HL-60 (cell line): ENCODE measurements at regions not wholly inside any gene's neighbourhood (a gene's known extent, or its start where the extent isn't known, plus 50 kb on each side); places are given as distances from the start of the nearest gene placed in this dataset.

Experiments
- DNase-seq, 2 experiments: peaks; one replicate each; pipeline ENCODE4 v3.0.0-alpha.2; 2010 to 2020; ENCODE audit warnings: low read depth in 1 of 2, low spot score in 1 of 2
- H3K27ac ChIP-seq: fragments of 250-450 bp; sonication (Bioruptor Pico); replicated peaks from 2 replicates; pipeline ENCODE4 v1.5.1; 2020; ENCODE audit warnings: mild to moderate bottlenecking, moderate library complexity
- H3K27me3 ChIP-seq: fragments of 250-450 bp; sonication (Bioruptor Pico); 2 replicates; pipeline ENCODE4 v1.5.1; 2021; ENCODE audit warnings: mild to moderate bottlenecking, moderate library complexity; ENCODE audit not compliant: insufficient read depth, poor library complexity, severe bottlenecking
- H3K4me3 ChIP-seq: replicated peaks from 2 replicates; pipeline ENCODE4 v1.5.1; 2011; ENCODE audit warnings: mild to moderate bottlenecking, control low read depth, low read length; ENCODE audit not compliant: insufficient read depth
- CTCF ChIP-seq: IDR thresholded peaks from one replicate; pipeline ENCODE4 v1.5.1; 2011; ENCODE audit warnings: low read length, control low read depth, inconsistent platforms; ENCODE audit not compliant: insufficient read depth
- GABPA ChIP-seq: IDR thresholded peaks from 2 replicates; pipeline ENCODE4 v1.6.1; 2012; ENCODE audit warnings: low read depth
- POLR2AphosphoS5 ChIP-seq: IDR thresholded peaks from 2 replicates; pipeline ENCODE4 v1.6.1; 2012; ENCODE audit warnings: low read depth
- SPI1 ChIP-seq: IDR thresholded peaks from 2 replicates; pipeline ENCODE4 v1.6.1; 2012; ENCODE audit warnings: low read depth, mild to moderate bottlenecking, borderline replicate concordance
- TF ChIP-seq, protein P1 (sequence below): IDR thresholded peaks from 2 replicates; pipeline ENCODE4 v1.6.1; 2012; ENCODE audit warnings: low read depth; ENCODE audit not compliant: insufficient replicate concordance

- TF ChIP-seq SPI1, result no peak
- TF ChIP-seq POLR2AphosphoS5, result no peak
- no peak for TF ChIP-seq GABPA
- TF ChIP-seq, protein P1, sequence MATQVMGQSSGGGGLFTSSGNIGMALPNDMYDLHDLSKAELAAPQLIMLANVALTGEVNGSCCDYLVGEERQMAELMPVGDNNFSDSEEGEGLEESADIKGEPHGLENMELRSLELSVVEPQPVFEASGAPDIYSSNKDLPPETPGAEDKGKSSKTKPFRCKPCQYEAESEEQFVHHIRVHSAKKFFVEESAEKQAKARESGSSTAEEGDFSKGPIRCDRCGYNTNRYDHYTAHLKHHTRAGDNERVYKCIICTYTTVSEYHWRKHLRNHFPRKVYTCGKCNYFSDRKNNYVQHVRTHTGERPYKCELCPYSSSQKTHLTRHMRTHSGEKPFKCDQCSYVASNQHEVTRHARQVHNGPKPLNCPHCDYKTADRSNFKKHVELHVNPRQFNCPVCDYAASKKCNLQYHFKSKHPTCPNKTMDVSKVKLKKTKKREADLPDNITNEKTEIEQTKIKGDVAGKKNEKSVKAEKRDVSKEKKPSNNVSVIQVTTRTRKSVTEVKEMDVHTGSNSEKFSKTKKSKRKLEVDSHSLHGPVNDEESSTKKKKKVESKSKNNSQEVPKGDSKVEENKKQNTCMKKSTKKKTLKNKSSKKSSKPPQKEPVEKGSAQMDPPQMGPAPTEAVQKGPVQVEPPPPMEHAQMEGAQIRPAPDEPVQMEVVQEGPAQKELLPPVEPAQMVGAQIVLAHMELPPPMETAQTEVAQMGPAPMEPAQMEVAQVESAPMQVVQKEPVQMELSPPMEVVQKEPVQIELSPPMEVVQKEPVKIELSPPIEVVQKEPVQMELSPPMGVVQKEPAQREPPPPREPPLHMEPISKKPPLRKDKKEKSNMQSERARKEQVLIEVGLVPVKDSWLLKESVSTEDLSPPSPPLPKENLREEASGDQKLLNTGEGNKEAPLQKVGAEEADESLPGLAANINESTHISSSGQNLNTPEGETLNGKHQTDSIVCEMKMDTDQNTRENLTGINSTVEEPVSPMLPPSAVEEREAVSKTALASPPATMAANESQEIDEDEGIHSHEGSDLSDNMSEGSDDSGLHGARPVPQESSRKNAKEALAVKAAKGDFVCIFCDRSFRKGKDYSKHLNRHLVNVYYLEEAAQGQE, result no peak
- TF ChIP-seq CTCF, result no peak
- DNase-seq, result no peak
- H3K27me3 ChIP-seq, result no peaks in the 10 kb centered on the region
- H3K27ac ChIP-seq, result no peak overlapping the region
- no peak overlapping the region for H3K4me3 ChIP-seq
These were observed 549.4 kb downstream of the LRRC70 start for GRCh38 chr5:63128018-63128417.

- TF ChIP-seq, protein P1, result no peak
- H3K4me3 ChIP-seq, result no peak overlapping the region
- no peak for DNase-seq
- no peaks in the 10 kb centered on the region for H3K27me3 ChIP-seq
- H3K27ac ChIP-seq, result no peak overlapping the region
These were observed 548.4 kb downstream of the LRRC70 start for GRCh38 chr5:63127054-63127453.

GRCh38 chr5:63125862-63126261, 547.2 kb downstream of the LRRC70 start:
- TF ChIP-seq CTCF (no peak), POLR2AphosphoS5 (no peak), SPI1 (no peak), GABPA (no peak)
- TF ChIP-seq, protein P1, result no peak

DNA sequence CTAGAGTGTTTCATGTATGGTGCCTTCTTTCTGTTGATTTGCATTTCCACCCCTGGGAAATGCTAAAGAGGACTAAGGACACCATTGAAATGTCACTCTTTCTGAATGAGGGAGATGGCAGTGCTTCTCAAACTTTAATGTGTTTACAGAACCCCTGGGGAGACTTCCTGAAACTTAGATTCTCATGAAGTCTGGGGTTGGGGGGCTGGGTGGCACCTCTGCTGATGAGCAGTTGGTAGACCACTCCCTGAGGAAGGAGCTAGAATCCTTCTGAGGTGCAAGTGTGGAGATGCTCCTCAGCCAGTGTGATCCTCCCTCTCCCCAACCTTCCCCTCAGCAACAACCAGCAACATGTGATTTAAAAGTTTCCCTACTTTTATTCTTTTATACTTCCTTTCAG, 546.8 kb downstream of the LRRC70 start:
- no peak overlapping the region for H3K27ac ChIP-seq
- H3K27me3 ChIP-seq, result no peaks in the 10 kb centered on the region
- H3K4me3 ChIP-seq, result no peak overlapping the region
- no peak for DNase-seq
- no peak for TF ChIP-seq CTCF
- no peak for TF ChIP-seq GABPA
- TF ChIP-seq SPI1, result no peak
- no peak for TF ChIP-seq POLR2AphosphoS5
- TF ChIP-seq, protein P1, result no peak

More at GRCh38 chr5:63125862-63126261, 547.2 kb downstream of the LRRC70 start:
- no peaks in the 10 kb centered on the region for H3K27me3 ChIP-seq
- H3K27ac ChIP-seq, result no peak overlapping the region
- no peak for DNase-seq
- no peak overlapping the region for H3K4me3 ChIP-seq
